AG20443 (cell line): ENCODE measurements at regions not wholly inside any gene's neighbourhood (a gene's known extent, or its start where the extent isn't known, plus 50 kb on each side); places are given as distances from the start of the nearest gene placed in this dataset.

Source experiments
- DNase-seq: peaks from one replicate; pipeline ENCODE4 v3.0.0; 2012; ENCODE audit warnings: low spot score, mixed read lengths

- DNase-seq = peak; percentile 81
Measured at GRCh38 chr4:138919094-138919936, 96.3 kb upstream of the NOCT start.

DNA sequence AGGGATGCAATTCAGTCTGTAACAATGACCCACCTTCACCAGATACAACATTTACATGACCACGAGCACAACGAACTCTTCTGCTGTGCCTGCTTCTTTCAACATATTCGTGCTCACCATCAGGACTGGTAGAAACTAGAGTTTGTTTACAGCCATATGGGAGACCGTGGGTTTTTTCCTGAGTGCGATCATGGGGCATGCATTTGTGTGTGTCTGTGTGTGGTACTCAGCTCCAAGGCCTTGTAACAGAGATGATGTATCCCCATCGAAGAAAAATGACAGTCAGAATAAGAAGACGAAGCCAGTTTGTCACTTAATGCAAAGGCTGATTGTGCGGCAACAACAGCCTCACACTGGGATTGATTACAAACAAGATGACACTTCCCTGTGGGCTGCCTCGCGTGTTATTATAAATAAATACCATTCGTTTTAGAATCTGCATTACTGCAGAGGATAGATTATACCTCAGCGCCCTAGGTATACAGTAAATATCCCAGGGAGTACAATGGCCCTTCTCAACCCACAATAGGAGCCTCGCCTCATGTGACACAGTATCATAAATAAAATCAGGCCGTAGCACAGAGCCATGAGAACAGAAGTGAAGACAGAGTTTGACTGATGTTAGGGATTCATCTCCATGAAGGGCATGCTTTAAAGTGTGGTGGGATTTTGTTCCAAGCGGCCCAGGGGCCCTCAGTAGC lies 97.3 kb upstream of the NOCT start:
- DNase-seq = no peak

DNA sequence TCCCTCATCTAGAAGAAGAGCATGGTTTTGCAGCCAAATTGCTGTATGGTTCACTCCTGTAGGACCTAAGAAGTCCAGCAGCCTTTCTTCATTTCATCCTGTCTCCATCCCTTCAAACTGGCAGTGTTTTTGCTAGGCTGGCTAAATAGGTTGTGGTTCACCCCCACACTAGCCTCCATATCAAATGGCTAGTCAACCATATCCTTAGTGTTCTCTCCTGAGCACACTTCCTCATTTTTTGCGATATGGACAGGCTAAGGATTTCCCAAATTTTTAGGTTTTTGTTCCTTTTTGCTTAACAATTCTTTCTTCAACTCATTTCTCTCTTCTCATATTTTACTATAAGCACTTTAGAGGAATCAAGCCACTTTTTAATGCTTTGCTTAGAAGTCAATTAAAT lies 98.8 kb upstream of the NOCT start:
- no peak for DNase-seq

DNA sequence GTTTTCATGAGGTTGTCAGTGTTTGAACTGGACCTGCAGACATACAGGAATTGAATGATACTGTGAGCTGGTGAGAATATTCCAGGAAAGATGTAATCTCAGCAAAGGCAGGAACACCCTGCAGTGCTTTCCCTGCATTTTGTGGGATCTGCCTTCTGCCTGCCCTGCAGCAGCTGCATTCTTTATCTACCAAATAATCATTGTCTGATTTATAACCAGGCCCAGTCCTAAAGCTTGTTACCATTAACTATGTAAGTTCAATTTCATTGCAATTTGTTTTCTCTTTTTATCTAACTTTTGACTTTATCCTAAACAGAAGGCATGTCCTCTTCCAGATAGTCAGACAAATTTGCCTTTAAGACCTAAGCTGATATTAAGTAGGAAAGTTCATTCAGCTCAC lies 99.8 kb upstream of the NOCT start:
- no peak for DNase-seq

GRCh38 chr4:138912704-138913340 lies 102.8 kb upstream of the NOCT start:
- DNase-seq = no peak

DNA sequence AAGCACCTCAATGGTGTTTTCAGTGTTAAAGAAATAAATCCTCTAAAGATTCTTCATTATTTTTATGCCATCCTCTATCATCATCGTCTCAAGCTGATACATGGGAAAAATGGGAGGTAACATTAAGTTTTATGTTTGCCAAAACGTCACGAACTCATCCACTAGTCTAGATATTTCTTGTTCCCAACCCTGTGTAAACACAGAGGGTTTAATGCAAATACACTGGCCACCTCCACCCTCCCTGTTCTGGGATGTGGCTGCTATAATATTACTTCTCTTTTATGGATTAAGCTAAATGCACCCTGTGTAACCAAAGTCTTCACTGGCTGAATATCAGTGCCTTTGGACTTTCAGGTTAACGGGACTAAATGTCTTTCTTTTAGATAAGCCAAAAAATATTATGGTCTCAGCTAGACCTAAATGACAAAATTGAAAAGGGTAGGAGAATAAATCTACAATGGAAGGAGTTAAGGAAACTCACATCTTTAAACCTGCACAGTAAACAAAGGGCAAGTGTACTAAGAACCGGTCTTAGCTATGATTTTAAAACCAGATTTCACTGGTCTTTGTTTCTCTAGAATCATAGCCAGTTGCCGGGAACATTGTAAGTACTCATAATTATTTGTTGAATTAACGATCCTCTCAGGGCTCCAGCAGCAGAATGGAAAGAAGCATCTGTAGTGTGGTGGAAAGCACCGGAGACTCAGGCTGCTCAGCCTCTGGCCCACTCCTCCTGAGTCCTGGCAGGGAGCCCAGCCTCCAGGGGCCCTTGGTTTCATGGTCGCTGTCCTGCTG lies 103.5 kb upstream of the NOCT start:
- DNase-seq = no peak

- DNase-seq = peak; percentile 88
Measured at GRCh38 chr4:138910914-138911336, 104.7 kb upstream of the NOCT start.

DNA sequence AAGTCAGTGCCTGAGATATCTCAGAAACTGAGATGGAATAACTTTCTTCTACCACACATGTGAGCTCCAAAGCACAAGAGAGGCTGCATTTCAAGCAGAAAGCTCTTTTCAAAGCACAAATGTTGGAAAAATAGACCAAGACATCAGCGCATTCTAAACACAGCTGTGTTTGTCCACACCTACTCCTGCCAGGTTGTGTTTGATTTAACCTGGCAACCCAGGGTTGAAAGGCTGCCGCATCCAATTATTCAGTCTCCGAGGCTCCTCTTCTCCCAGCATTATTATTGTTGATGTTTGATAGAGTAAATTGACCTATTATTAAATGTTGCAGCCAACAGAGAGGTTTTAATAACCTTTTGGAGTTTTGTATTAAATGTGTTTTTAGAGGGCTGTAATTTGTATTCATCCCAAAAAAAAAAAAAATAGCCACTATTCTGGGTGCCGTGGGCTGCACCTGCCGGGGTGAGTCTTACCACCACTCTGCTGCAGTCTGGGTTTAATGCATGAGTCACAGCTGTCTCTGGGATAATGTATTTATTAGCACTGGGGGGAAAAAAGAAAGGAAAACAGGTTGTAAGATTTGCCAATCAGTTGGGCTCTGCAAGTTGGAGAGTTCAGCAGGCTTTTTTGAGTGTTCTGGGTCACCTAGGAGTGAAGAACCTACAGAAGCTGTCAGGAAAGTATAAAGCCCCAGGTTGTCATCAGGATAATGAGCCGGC lies 105.2 kb upstream of the NOCT start:
- no peak for DNase-seq

- no peak for DNase-seq
Measured at GRCh38 chr4:138909587-138909986, 106.0 kb upstream of the NOCT start.

DNA sequence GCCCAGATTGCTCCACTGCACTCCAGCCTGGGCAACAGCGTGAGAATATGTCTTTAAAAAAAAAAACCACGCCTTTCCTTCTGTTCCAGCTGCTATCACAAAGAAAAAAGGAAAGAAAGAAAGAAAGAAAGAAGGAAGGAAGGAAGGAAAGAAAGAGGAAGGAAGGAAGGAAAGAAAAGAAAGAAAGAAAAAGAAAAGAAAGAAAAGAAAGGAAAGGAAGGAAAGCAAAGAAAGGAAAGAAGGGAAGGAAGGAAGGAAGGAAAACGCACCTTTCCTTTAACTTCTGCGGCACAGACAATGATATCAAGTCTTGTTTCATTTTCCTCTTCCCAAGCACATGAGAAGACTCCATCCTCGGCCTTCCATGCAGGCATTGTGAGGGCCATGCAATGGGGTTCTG lies 107.4 kb upstream of the NOCT start:
- no peak for DNase-seq

GRCh38 chr4:138907174-138907573 lies 108.4 kb upstream of the NOCT start:
- no peak for DNase-seq

GRCh38 chr4:138904793-138905192 lies 110.8 kb upstream of the NOCT start:
- DNase-seq = no peak

DNA sequence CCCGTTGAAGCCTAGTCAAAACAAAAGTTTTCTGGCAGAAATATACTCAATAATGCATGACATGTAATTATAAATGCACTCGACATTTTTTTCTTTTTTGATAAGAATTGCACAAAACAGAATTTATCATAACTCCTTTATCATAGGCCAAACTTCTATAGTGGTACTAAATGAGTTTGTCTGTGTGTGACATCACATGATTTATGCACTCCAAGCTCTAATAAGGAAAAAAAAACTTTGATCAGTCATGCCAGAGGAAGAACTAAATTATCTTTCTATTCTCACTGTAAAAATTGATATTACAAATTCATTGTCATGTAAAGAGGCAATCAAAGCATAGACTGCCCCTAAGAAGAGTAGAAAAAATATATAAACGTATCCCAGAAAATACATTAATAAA lies 112.4 kb upstream of the NOCT start:
- no peak for DNase-seq

DNA sequence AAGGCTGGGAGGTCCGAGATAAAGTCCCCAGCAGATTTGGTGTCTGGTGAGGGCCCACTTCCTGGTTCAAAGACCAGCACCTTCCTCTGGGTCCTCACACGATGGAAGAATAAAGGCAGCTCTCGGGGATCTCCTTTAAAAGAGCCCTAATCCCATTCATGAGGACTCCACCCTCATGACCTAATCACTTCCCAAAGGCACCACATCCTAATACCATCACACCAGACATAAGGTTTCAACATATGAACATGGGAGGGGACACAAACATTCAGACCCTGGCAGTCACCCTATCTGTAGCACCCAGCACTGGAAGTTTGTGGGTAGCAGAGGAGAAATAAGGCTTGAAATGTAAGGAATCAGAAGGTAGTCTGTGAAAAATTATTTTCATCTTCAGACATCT lies 112.9 kb upstream of the NOCT start:
- no peak for DNase-seq

GRCh38 chr4:138901177-138901576 lies 114.4 kb upstream of the NOCT start:
- no peak for DNase-seq

DNA sequence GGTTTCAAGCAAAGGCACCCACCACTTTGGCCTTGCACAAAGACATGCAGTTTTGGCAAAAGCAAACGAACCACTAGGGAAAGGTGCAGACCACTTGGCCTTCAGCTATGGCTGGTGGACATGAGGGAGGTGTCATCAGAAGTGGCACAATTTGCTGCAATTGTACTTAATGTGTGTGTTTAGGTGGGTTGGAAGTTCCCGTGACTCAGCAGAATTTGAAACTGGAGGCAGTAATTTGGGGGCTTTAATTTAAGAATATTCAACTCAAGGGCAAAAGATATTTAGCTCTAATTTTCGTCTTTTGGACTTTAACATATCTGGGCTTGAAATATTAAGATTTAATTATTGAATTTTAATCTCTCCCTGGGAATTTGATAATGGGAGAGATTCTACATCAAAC lies 115.6 kb upstream of the NOCT start:
- no peak for DNase-seq

DNA sequence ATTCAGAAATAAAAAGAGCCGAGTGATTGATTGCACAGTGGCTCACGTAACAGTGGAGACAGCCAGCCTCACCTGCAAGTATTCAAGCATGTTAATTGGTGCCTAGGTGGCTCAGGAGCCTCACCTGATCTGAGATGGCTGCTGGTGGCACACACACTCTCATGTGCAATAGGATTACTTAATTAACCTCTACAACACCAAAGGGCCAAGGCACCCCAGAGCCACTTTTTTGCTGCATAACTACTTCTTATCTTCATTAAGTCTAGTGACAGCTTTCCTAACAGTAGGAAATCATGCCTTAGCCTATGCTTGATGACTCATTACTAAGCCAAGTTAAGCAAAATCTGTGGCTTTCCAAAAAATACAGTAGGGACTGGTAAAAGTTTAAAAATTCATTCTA lies 117.3 kb upstream of the NOCT start:
- peak; percentile 27 for DNase-seq

- peak; percentile 53 for DNase-seq
Measured at GRCh38 chr4:138897811-138898226, 117.8 kb upstream of the NOCT start.

DNA sequence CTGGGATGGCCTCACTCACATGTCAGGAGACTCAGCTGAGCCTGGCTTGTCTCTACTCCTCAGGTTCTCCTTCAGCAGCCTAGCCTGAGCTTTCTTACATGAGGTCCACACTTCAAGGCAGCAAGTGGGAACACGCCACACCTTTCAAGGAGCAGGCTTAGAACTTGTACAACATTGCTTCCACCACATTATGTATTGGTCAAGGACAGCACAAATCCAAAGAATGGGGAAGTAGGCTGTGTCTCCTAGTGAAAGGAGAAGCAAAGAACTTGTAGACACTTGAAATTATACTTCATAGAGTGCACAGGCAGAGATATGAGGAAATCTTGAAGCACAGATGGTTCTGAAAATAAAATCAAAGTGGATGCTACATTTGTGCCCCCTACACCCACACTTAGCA lies 120.9 kb upstream of the NOCT start:
- no peak for DNase-seq

GRCh38 chr4:138894011-138894410 lies 121.6 kb upstream of the NOCT start:
- no peak for DNase-seq
